ENCODE measurements at regions not wholly inside any gene's neighbourhood (a gene's known extent, or its start where the extent isn't known, plus 50 kb on each side); places are given as distances from the start of the nearest gene placed in this dataset.

GRCh38 chr6:104324301-104324700 is 535.4 kb downstream of the HACE1 start:
- no peak for TF ChIP-seq EZH2 (conservative IDR thresholded peaks at IDR 0.05; ENCODE audit: low read depth, low read length)
- no peak for TF ChIP-seq RNF2 (conservative IDR thresholded peaks at IDR 0.05; ENCODE audit: low read depth)
- TF ChIP-seq ZNF207 (IDR thresholded peaks at IDR 0.05; ENCODE audit: borderline replicate concordance) = no peak
- no peak for TF ChIP-seq CTCF (CRISPR knock-in tag; IDR thresholded peaks at IDR 0.05)
- no peak for TF ChIP-seq POLR2A (IDR thresholded peaks at IDR 0.05; ENCODE audit: insufficient read depth in 1 of 2, low read depth in 2 of 2, low read length in 2 of 2)
- TF ChIP-seq, protein P1, sequence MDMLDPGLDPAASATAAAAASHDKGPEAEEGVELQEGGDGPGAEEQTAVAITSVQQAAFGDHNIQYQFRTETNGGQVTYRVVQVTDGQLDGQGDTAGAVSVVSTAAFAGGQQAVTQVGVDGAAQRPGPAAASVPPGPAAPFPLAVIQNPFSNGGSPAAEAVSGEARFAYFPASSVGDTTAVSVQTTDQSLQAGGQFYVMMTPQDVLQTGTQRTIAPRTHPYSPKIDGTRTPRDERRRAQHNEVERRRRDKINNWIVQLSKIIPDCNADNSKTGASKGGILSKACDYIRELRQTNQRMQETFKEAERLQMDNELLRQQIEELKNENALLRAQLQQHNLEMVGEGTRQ (IDR thresholded peaks at IDR 0.05; ENCODE audit: low read depth, low read length) = no peak
- TF ChIP-seq, protein P1 (CRISPR knock-in tag; IDR thresholded peaks at IDR 0.05; ENCODE audit: borderline replicate concordance) = no peak
- TF ChIP-seq, protein P2, sequence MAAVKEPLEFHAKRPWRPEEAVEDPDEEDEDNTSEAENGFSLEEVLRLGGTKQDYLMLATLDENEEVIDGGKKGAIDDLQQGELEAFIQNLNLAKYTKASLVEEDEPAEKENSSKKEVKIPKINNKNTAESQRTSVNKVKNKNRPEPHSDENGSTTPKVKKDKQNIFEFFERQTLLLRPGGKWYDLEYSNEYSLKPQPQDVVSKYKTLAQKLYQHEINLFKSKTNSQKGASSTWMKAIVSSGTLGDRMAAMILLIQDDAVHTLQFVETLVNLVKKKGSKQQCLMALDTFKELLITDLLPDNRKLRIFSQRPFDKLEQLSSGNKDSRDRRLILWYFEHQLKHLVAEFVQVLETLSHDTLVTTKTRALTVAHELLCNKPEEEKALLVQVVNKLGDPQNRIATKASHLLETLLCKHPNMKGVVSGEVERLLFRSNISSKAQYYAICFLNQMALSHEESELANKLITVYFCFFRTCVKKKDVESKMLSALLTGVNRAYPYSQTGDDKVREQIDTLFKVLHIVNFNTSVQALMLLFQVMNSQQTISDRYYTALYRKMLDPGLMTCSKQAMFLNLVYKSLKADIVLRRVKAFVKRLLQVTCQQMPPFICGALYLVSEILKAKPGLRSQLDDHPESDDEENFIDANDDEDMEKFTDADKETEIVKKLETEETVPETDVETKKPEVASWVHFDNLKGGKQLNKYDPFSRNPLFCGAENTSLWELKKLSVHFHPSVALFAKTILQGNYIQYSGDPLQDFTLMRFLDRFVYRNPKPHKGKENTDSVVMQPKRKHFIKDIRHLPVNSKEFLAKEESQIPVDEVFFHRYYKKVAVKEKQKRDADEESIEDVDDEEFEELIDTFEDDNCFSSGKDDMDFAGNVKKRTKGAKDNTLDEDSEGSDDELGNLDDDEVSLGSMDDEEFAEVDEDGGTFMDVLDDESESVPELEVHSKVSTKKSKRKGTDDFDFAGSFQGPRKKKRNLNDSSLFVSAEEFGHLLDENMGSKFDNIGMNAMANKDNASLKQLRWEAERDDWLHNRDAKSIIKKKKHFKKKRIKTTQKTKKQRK (IDR thresholded peaks at IDR 0.05; ENCODE audit: low read length) = no peak
- no peak for TF ChIP-seq ZNF3 (CRISPR knock-in tag; IDR thresholded peaks at IDR 0.05)
- TF ChIP-seq EP300 (IDR thresholded peaks at IDR 0.05; ENCODE audit: low read depth in 2 of 2, low read length in 2 of 2) = no peak
- TF ChIP-seq EP300 (CRISPR knock-in tag; IDR thresholded peaks at IDR 0.05; ENCODE audit: borderline replicate concordance) = no peak
- TF ChIP-seq, protein P3, sequence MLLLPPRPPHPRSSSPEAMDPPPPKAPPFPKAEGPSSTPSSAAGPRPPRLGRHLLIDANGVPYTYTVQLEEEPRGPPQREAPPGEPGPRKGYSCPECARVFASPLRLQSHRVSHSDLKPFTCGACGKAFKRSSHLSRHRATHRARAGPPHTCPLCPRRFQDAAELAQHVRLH (CRISPR knock-in tag; IDR thresholded peaks at IDR 0.05; ENCODE audit: borderline replicate concordance, low read depth) = no peak
- TF ChIP-seq ZNF230 (CRISPR knock-in tag; IDR thresholded peaks at IDR 0.05) = no peak
- no peak for TF ChIP-seq ZFX (CRISPR knock-in tag; IDR thresholded peaks at IDR 0.05; ENCODE audit: low read depth)
- no peak for TF ChIP-seq RBFOX2 (IDR thresholded peaks at IDR 0.05; ENCODE audit: low read depth, low read length)

Data from HepG2 (cell line).